ENCODE measurements at regions not wholly inside any gene's neighbourhood (a gene's known extent, or its start where the extent isn't known, plus 50 kb on each side); places are given as distances from the start of the nearest gene placed in this dataset.

DNA sequence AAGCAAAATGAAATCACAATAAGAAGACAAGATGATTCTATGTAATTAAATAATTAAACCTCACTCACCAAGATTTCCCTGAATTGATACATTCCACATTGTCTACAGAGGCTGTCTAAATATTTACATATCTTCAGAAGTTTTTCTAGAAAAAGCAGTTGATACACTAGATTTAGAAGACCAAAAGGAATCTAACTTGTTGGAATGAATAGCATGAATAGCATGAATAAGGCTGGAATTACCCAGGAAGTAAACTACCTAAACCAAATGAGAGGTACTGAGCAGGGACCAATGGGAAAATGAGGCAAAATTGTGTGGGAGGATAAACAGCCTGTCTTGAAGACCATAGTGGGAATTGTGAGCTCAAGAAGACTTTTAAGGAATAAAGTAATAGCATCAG is 479.7 kb downstream of the TXNL1 start:
- ChIA-PET POLR2A (no interaction called here), CTCF (no interaction called here)
- Mint-ChIP-seq H3K36me3 (ENCODE audit: low read depth) (no peaks in the 10 kb centered on the region), H3K4me3 (no peak overlapping the region), H3K27me3 (no peaks in the 10 kb centered on the region), H3K4me1 (no peaks in the 10 kb centered on the region), H3K9me3 (no peaks in the 10 kb centered on the region), H3K27ac (no peak overlapping the region)
- no peak for DNase-seq
- intact Hi-C loops (cut with micrococcal nuclease): no loop called here
- ATAC-seq (ENCODE audit: low read depth): no peak
- TF ChIP-seq, protein P1, sequence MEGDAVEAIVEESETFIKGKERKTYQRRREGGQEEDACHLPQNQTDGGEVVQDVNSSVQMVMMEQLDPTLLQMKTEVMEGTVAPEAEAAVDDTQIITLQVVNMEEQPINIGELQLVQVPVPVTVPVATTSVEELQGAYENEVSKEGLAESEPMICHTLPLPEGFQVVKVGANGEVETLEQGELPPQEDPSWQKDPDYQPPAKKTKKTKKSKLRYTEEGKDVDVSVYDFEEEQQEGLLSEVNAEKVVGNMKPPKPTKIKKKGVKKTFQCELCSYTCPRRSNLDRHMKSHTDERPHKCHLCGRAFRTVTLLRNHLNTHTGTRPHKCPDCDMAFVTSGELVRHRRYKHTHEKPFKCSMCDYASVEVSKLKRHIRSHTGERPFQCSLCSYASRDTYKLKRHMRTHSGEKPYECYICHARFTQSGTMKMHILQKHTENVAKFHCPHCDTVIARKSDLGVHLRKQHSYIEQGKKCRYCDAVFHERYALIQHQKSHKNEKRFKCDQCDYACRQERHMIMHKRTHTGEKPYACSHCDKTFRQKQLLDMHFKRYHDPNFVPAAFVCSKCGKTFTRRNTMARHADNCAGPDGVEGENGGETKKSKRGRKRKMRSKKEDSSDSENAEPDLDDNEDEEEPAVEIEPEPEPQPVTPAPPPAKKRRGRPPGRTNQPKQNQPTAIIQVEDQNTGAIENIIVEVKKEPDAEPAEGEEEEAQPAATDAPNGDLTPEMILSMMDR (IDR thresholded peaks at IDR 0.05): no peak

DNA sequence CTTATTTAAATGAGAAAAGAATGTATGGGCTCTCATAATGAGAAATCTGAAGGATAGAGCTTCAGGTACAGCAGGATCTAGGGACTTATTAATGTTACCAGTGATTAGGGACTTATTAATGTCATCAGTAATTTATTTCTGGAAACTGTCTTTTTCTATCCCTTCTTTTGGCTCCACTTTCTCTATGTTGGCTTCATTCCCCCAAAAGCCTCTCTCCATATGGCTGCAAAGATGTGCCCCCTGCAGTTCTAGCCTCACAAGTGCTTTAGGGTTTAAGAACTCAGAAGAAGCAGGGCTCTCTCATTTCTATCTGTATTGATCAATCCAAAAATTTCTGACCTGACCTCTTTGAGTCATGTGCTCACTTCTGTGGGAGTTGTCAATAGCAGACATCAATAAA is 480.9 kb downstream of the TXNL1 start:
- ChIA-PET CTCF (no interaction called here), POLR2A (no interaction called here)
- Mint-ChIP-seq H3K9me3 (no peaks in the 10 kb centered on the region), H3K36me3 (ENCODE audit: low read depth) (no peaks in the 10 kb centered on the region), H3K4me3 (no peak overlapping the region), H3K4me1 (no peaks in the 10 kb centered on the region), H3K27me3 (no peaks in the 10 kb centered on the region), H3K27ac (no peak overlapping the region)
- intact Hi-C loops (cut with micrococcal nuclease): no loop called here
- DNase-seq: no peak
- no peak for ATAC-seq (ENCODE audit: low read depth)
- TF ChIP-seq, protein P1 (IDR thresholded peaks at IDR 0.05): no peak

DNA sequence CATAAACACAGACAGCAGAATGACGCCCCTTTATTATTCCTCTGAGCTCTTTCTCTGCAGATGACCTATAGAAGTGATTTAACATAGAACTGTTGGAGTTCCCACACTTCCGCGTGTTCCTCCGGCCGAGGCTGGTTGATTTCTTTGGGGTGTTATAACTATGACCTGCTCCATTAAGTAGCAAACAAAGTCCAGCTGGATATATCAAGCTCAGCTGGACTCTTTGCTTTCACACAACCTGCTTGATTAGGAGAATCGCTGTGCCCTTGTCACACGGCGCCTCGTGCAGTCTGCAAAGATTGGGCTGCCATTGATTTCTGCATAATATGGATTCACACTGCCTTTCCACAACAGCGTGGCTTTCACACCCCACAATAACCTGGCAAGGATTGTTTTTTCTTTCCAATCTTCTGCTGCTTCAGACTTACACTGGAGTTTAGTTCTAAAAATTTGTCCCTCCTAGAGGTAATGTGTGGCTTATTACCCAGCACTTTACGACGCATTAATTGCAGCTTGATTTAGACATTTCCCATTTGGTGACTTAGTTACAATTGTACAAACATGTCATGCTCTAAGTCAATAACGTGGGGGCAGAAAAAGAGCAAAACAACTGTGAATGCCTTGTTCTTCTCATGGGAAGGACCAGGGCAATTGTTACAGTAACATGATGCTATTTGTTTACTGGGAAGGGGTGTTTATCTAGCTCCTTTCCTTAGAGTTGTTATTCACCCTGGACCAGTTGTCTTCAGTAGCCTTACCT is 485.7 kb downstream of the TXNL1 start:
- DNase-seq: no peak
- CTCF ChIA-PET: no interaction called here

DNA sequence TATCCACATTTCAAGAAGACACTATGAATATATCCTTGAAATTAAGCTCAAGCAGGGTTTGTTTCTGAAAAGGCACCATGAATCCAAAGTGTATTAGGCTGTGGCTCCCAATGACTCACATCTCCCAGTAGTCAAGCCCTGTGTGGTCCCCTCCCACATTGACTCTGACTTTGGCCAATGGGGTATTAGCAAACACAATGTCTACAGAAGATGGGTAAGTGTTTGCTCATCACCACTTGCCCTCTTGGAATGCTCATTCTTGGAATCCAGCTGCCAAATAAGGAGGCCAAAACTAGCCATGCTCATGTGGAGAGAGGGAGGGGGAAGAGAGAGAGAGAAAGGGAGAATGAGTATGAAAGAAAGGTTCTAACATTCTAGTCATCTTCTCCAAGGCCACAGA is 490.0 kb downstream of the TXNL1 start:
- Mint-ChIP-seq H3K9me3 (no peaks in the 10 kb centered on the region), H3K4me3 (no peak overlapping the region), H3K36me3 (ENCODE audit: low read depth) (no peaks in the 10 kb centered on the region), H3K4me1 (no peaks in the 10 kb centered on the region), H3K27ac (no peak overlapping the region), H3K27me3 (no peaks in the 10 kb centered on the region)
- no peak for DNase-seq
- intact Hi-C loops (cut with micrococcal nuclease): no loop called here
- CTCF ChIA-PET: no interaction called here
- ATAC-seq (ENCODE audit: low read depth): no peak
- TF ChIP-seq, protein P1 (IDR thresholded peaks at IDR 0.05): no peak
- POLR2A ChIA-PET: no interaction called here

More for the DNA sequence above, 485.7 kb downstream of the TXNL1 start:
- H3K27ac Mint-ChIP-seq: no peak overlapping the region
- TF ChIP-seq, protein P1 (IDR thresholded peaks at IDR 0.05): no peak
- no peak overlapping the region for H3K4me3 Mint-ChIP-seq
- POLR2A ChIA-PET: no interaction called here
- intact Hi-C loops (cut with micrococcal nuclease): no loop called here
- no peaks in the 10 kb centered on the region for H3K9me3 Mint-ChIP-seq
- H3K27me3 Mint-ChIP-seq: no peaks in the 10 kb centered on the region
- H3K36me3 Mint-ChIP-seq (ENCODE audit: low read depth): no peaks in the 10 kb centered on the region
- ATAC-seq (ENCODE audit: low read depth): no peak
- H3K4me1 Mint-ChIP-seq: no peaks in the 10 kb centered on the region

DNA sequence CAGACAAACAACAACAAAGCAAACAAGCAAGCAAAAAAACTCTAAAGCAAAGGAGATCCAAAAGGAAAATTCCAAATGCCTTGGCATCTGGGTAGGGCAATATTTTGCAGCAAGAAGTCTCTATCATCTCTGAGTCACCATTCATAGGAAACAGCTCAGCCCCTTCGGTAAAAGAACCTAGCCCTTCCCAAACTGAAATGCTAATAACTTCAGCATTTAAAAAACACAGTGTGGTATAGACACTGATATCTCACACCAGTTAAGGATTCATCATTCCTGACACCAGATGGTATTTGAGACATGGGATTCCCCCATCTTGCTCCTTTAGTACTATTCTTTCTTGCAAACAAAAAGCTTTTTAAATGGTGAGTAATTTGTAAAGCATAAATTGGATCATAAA is 491.8 kb downstream of the TXNL1 start:
- intact Hi-C loops (cut with micrococcal nuclease): no loop called here
- H3K9me3 Mint-ChIP-seq: no peaks in the 10 kb centered on the region
- no peaks in the 10 kb centered on the region for H3K27me3 Mint-ChIP-seq
- TF ChIP-seq, protein P1 (IDR thresholded peaks at IDR 0.05): no peak
- no peaks in the 10 kb centered on the region for H3K36me3 Mint-ChIP-seq (ENCODE audit: low read depth)
- DNase-seq: no peak
- no peak for ATAC-seq (ENCODE audit: low read depth)
- no peak overlapping the region for H3K4me3 Mint-ChIP-seq
- ChIA-PET CTCF (no interaction called here), POLR2A (no interaction called here)
- no peaks in the 10 kb centered on the region for H3K4me1 Mint-ChIP-seq
- no peak overlapping the region for H3K27ac Mint-ChIP-seq

All from activated B cell treated with CpG ODN at 0.5 μM for 24 hours (primary cell).